Endothelial cell (in vitro differentiated cells): ENCODE measurements at regions not wholly inside any gene's neighbourhood (a gene's known extent, or its start where the extent isn't known, plus 50 kb on each side); places are given as distances from the start of the nearest gene placed in this dataset.

Source experiments
- DNase-seq: peaks from one replicate; pipeline ENCODE4 v3.0.0; 2021; ENCODE audit warnings: low spot score
- H3K27ac Mint-ChIP-seq: one replicate; pipeline ENCODE4 v1.8.0; 2021; ENCODE audit warnings: mixed read lengths, inconsistent platforms; ENCODE audit not compliant: unreplicated experiment
- H3K27me3 Mint-ChIP-seq: one replicate; pipeline ENCODE4 v1.8.0; 2021; ENCODE audit warnings: mild to moderate bottlenecking, moderate library complexity, mixed read lengths, inconsistent platforms; ENCODE audit not compliant: unreplicated experiment
- H3K36me3 Mint-ChIP-seq: one replicate; pipeline ENCODE4 v1.8.0; 2021; ENCODE audit warnings: mild to moderate bottlenecking, low read depth, mixed read lengths, inconsistent platforms; ENCODE audit not compliant: unreplicated experiment
- H3K4me1 Mint-ChIP-seq: one replicate; pipeline ENCODE4 v1.8.0; 2021; ENCODE audit warnings: mild to moderate bottlenecking, mixed read lengths, inconsistent platforms; ENCODE audit not compliant: unreplicated experiment
- H3K4me3 Mint-ChIP-seq: one replicate; pipeline ENCODE4 v1.8.0; 2021; ENCODE audit warnings: mild to moderate bottlenecking, mixed read lengths, inconsistent platforms; ENCODE audit not compliant: unreplicated experiment
- H3K9me3 Mint-ChIP-seq: one replicate; pipeline ENCODE4 v1.8.0; 2021; ENCODE audit warnings: mixed read lengths, inconsistent platforms; ENCODE audit not compliant: unreplicated experiment
- CTCF ChIP-seq: fragments of 200-600 bp; sonication (generic); IDR thresholded peaks from one replicate; pipeline ENCODE4 v1.5.0; 2021; ENCODE audit warnings: antibody characterized with exemption; ENCODE audit not compliant: unreplicated experiment

GRCh38 chr16:64013856-64014255 lies 1108.0 kb downstream of the CDH11 start:
- no peak for DNase-seq
- peaks cover 2% of the 10 kb centered on the region for H3K27me3 Mint-ChIP-seq
- no peaks in the 10 kb centered on the region for H3K4me1 Mint-ChIP-seq
- no peaks in the 10 kb centered on the region for H3K36me3 Mint-ChIP-seq
- no peak overlapping the region for H3K27ac Mint-ChIP-seq
- no peak overlapping the region for H3K4me3 Mint-ChIP-seq
- TF ChIP-seq CTCF: no peak
- H3K9me3 Mint-ChIP-seq: no peaks in the 10 kb centered on the region

GRCh38 chr16:64012166-64012565 lies 1109.7 kb downstream of the CDH11 start:
- Mint-ChIP-seq H3K36me3 (no peaks in the 10 kb centered on the region), H3K27ac (no peak overlapping the region), H3K4me1 (no peaks in the 10 kb centered on the region), H3K27me3 (peaks cover 2% of the 10 kb centered on the region), H3K4me3 (no peak overlapping the region), H3K9me3 (no peaks in the 10 kb centered on the region)
- no peak for DNase-seq
- TF ChIP-seq CTCF: no peak

- H3K27ac Mint-ChIP-seq: no peak overlapping the region
- no peak for TF ChIP-seq CTCF
- no peaks in the 10 kb centered on the region for H3K9me3 Mint-ChIP-seq
- no peaks in the 10 kb centered on the region for H3K4me1 Mint-ChIP-seq
- H3K4me3 Mint-ChIP-seq: no peak overlapping the region
- peaks cover 2% of the 10 kb centered on the region for H3K27me3 Mint-ChIP-seq
- DNase-seq: no peak
- H3K36me3 Mint-ChIP-seq: no peaks in the 10 kb centered on the region
These were observed 1110.2 kb downstream of the CDH11 start for GRCh38 chr16:64011650-64012049.

- no peaks in the 10 kb centered on the region for H3K9me3 Mint-ChIP-seq
- no peaks in the 10 kb centered on the region for H3K4me1 Mint-ChIP-seq
- TF ChIP-seq CTCF: no peak
- no peaks in the 10 kb centered on the region for H3K36me3 Mint-ChIP-seq
- no peak for DNase-seq
- H3K27ac Mint-ChIP-seq: no peak overlapping the region
- H3K27me3 Mint-ChIP-seq: peaks cover 2% of the 10 kb centered on the region
- H3K4me3 Mint-ChIP-seq: no peak overlapping the region
These were observed 1113.7 kb downstream of the CDH11 start for GRCh38 chr16:64008131-64008530.

GRCh38 chr16:64004116-64004515 lies 1117.7 kb downstream of the CDH11 start:
- H3K4me3 Mint-ChIP-seq: no peak overlapping the region
- no peak for TF ChIP-seq CTCF
- no peaks in the 10 kb centered on the region for H3K4me1 Mint-ChIP-seq
- H3K36me3 Mint-ChIP-seq: no peaks in the 10 kb centered on the region
- H3K9me3 Mint-ChIP-seq: no peaks in the 10 kb centered on the region
- no peak for DNase-seq
- no peaks in the 10 kb centered on the region for H3K27me3 Mint-ChIP-seq
- H3K27ac Mint-ChIP-seq: no peak overlapping the region
